ENCODE measurements at regions not wholly inside any gene's neighbourhood (a gene's known extent, or its start where the extent isn't known, plus 50 kb on each side); places are given as distances from the start of the nearest gene placed in this dataset.

DNA sequence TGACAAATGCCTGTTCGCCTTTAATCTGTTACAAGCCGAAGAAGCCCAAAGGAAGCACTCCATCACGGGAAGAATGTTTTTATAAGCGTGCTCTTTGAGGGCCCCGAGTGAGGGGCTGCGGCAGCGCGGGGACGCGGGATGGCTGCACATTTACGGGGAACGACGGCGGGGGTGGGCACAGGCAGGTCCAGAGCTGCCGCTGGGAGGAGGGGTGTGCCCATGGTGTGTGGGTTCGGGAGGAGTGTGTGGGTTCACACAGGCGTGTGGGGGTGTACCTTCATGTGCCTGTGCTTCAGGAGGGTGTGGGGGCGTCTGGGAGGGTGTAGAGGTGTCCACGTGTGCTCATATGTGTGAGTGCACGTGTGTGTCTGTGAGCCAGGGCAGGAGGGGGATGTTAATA, 155.9 kb upstream of the ZC3H12A start:
- Mint-ChIP-seq H3K4me3 (ENCODE audit: low read depth, unreplicated experiment) (no peak overlapping the region), H3K9me3 (ENCODE audit: low read depth, unreplicated experiment) (no peaks in the 10 kb centered on the region), H3K36me3 (ENCODE audit: insufficient read depth, unreplicated experiment) (no peaks in the 10 kb centered on the region), H3K4me1 (ENCODE audit: low read depth, unreplicated experiment) (no peaks in the 10 kb centered on the region), H3K27ac (ENCODE audit: unreplicated experiment) (no peak overlapping the region), H3K27me3 (ENCODE audit: unreplicated experiment) (peaks cover 100% of the 10 kb centered on the region)
- intact Hi-C loops (cut with micrococcal nuclease; ENCODE audit: unreplicated experiment), result no loop called here
- TF ChIP-seq, protein P1, sequence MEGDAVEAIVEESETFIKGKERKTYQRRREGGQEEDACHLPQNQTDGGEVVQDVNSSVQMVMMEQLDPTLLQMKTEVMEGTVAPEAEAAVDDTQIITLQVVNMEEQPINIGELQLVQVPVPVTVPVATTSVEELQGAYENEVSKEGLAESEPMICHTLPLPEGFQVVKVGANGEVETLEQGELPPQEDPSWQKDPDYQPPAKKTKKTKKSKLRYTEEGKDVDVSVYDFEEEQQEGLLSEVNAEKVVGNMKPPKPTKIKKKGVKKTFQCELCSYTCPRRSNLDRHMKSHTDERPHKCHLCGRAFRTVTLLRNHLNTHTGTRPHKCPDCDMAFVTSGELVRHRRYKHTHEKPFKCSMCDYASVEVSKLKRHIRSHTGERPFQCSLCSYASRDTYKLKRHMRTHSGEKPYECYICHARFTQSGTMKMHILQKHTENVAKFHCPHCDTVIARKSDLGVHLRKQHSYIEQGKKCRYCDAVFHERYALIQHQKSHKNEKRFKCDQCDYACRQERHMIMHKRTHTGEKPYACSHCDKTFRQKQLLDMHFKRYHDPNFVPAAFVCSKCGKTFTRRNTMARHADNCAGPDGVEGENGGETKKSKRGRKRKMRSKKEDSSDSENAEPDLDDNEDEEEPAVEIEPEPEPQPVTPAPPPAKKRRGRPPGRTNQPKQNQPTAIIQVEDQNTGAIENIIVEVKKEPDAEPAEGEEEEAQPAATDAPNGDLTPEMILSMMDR (IDR thresholded peaks at IDR 0.05; ENCODE audit: unreplicated experiment), result no peak
- BruUV-seq (replicated peaks), result no TSS peak
- CTCF ChIA-PET, result no interaction called here
- no peak for DNase-seq

GRCh38 chr1:37319284-37319683, 155.1 kb upstream of the ZC3H12A start:
- TF ChIP-seq, protein P1 (IDR thresholded peaks at IDR 0.05; ENCODE audit: unreplicated experiment), result no peak
- no peak for DNase-seq
- Mint-ChIP-seq H3K27me3 (ENCODE audit: unreplicated experiment) (peaks cover 100% of the 10 kb centered on the region), H3K4me1 (ENCODE audit: low read depth, unreplicated experiment) (no peaks in the 10 kb centered on the region), H3K9me3 (ENCODE audit: low read depth, unreplicated experiment) (no peaks in the 10 kb centered on the region), H3K4me3 (ENCODE audit: low read depth, unreplicated experiment) (no peak overlapping the region), H3K36me3 (ENCODE audit: insufficient read depth, unreplicated experiment) (no peaks in the 10 kb centered on the region), H3K27ac (ENCODE audit: unreplicated experiment) (no peak overlapping the region)
- CTCF ChIA-PET, result no interaction called here
- intact Hi-C loops (cut with micrococcal nuclease; ENCODE audit: unreplicated experiment), result no loop called here
- no TSS peak for BruUV-seq (replicated peaks)

DNA sequence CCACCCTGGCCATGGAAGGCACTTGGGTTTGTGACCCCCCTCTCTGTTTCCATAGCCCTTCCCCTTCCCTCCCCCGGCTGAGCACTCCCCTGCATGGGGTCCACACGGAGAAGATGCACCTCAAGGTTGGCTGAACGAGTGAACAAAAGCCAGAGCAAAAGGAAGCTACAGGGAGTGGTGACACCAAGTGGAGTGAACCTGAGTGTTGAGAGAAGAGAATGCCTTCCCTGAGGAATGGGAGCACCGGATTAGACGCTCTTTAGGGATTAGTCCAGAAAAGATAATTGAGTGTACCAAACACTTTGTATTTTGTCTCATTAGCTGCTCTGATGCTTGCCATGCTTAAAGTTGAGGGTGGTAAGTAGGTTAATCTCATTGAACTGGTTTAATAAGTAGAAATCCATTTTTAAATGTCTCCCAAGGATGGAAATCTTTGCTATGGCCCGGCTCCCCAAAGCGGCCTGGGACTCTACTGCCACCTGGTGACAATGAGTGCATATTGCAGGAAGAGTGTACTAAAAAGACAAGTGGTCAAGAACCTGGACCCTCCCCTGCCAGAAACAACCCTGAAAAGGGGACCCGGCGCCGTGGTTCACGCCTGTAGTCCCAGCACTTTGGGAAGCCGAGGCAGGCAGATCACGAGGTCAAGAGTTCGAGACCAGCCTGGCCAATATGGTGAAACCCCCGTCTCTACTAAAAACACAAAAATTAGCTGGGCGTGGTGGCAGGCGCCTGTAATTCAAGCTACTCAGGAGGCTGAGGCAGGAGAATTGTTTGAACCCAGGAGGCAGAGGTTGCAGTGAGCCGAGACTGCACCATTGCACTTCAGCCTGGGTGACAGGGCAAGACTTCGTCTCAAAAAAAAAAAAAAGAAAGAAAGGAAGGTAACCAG, 150.6 kb upstream of the ZC3H12A start:
- TF ChIP-seq, protein P1 (IDR thresholded peaks at IDR 0.05; ENCODE audit: unreplicated experiment), result peak; percentile 79
- Mint-ChIP-seq H3K4me1 (ENCODE audit: low read depth, unreplicated experiment) (no peaks in the 10 kb centered on the region), H3K36me3 (ENCODE audit: insufficient read depth, unreplicated experiment) (no peaks in the 10 kb centered on the region), H3K27ac (ENCODE audit: unreplicated experiment) (no peak overlapping the region), H3K4me3 (ENCODE audit: low read depth, unreplicated experiment) (no peak overlapping the region), H3K9me3 (ENCODE audit: low read depth, unreplicated experiment) (no peaks in the 10 kb centered on the region), H3K27me3 (ENCODE audit: unreplicated experiment) (peaks cover 89% of the 10 kb centered on the region)
- CTCF ChIA-PET, result interaction anchor here (0.7 to 1.0 kb wide), 2 partner anchors 14 to 747 kb away, joined by 3 to 4 read pairs; no protein-coding TSS in a partner anchor
- intact Hi-C loops (cut with micrococcal nuclease; ENCODE audit: unreplicated experiment), result no loop called here
- DNase-seq, result peak; percentile 23
- no TSS peak for BruUV-seq (replicated peaks)

DNA sequence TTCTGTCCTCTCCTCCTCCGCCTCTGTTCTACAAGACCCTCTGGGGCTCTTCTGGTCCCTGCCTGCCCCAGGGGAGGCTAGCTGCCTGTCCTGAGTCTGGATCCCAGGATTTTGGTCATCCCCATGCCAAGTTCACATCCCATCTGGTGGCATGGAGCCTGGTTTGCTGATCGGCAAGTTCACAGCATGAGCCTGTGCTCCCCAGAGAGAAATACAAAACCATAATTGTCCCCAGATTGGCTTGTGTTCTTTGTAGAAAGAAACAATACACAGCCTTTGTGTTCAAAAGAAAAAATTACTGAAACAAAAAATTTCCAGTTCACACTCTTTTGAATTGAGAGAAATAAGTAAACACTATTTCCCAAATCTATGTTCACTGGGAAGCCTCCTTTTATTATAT, 149.4 kb upstream of the ZC3H12A start:
- intact Hi-C loops (cut with micrococcal nuclease; ENCODE audit: unreplicated experiment), result no loop called here
- H3K27me3 Mint-ChIP-seq (ENCODE audit: unreplicated experiment), result peaks cover 82% of the 10 kb centered on the region
- no peak for DNase-seq
- CTCF ChIA-PET, result no interaction called here
- no TSS peak for BruUV-seq (replicated peaks)
- TF ChIP-seq, protein P1 (IDR thresholded peaks at IDR 0.05; ENCODE audit: unreplicated experiment), result no peak
- H3K4me1 Mint-ChIP-seq (ENCODE audit: low read depth, unreplicated experiment), result no peaks in the 10 kb centered on the region
- H3K36me3 Mint-ChIP-seq (ENCODE audit: insufficient read depth, unreplicated experiment), result no peaks in the 10 kb centered on the region
- H3K9me3 Mint-ChIP-seq (ENCODE audit: low read depth, unreplicated experiment), result no peaks in the 10 kb centered on the region
- no peak overlapping the region for H3K4me3 Mint-ChIP-seq (ENCODE audit: low read depth, unreplicated experiment)
- no peak overlapping the region for H3K27ac Mint-ChIP-seq (ENCODE audit: unreplicated experiment)
